Liver (tissue), 3 donors: ENCODE measurements at regions not wholly inside any gene's neighbourhood (a gene's known extent, or its start where the extent isn't known, plus 50 kb on each side); places are given as distances from the start of the nearest gene placed in this dataset.

ENCODE experiments used
- EGR1 ChIP-seq, 2 donors: IDR thresholded peaks; 2 replicates each; pipeline ENCODE4 v1.6.1; 2016 to 2018; ENCODE audit warnings: antibody characterized with exemption in 2 of 2, low read depth in 2 of 2
- JUND ChIP-seq, 2 donors: IDR thresholded peaks; 2 replicates each; pipeline ENCODE4 v1.6.1; 2016; ENCODE audit warnings: antibody characterized with exemption in 2 of 2
- NR2F2 ChIP-seq: IDR thresholded peaks from 2 replicates; pipeline ENCODE4 v1.6.1; 2016; ENCODE audit warnings: antibody characterized with exemption
- RAD21 ChIP-seq, 2 donors: IDR thresholded peaks; 2 replicates each; pipeline ENCODE4 v1.6.1; 2016; ENCODE audit warnings: antibody characterized with exemption in 2 of 2, mild to moderate bottlenecking in 2 of 2
- SP1 ChIP-seq: IDR thresholded peaks from 2 replicates; pipeline ENCODE4 v1.6.1; 2018; ENCODE audit warnings: antibody characterized with exemption, mild to moderate bottlenecking
- YY1 ChIP-seq: IDR thresholded peaks from 2 replicates; pipeline ENCODE4 v1.6.1; 2016; ENCODE audit warnings: antibody characterized with exemption, mild to moderate bottlenecking
- ZBTB33 ChIP-seq: IDR thresholded peaks from 2 replicates; pipeline ENCODE4 v1.6.1; 2016; ENCODE audit warnings: antibody characterized with exemption
- TF ChIP-seq, protein P1 (sequence below): fragments of 150-350 bp; IDR thresholded peaks from 2 replicates; pipeline ENCODE4 v1.5.1; 2017; ENCODE audit warnings: improper control_type of control experiment, low read depth, low read length; ENCODE audit not compliant: missing input control
- TF ChIP-seq, protein P2 (sequence below): IDR thresholded peaks from 2 replicates; pipeline ENCODE4 v1.6.1; 2016; ENCODE audit warnings: antibody characterized with exemption
- TF ChIP-seq, protein P3 (sequence below): IDR thresholded peaks from 2 replicates; pipeline ENCODE4 v1.6.1; 2016; ENCODE audit warnings: antibody characterized with exemption
- donor health status: healthy.
- donor health status: healthy.

- TF ChIP-seq, protein P1, sequence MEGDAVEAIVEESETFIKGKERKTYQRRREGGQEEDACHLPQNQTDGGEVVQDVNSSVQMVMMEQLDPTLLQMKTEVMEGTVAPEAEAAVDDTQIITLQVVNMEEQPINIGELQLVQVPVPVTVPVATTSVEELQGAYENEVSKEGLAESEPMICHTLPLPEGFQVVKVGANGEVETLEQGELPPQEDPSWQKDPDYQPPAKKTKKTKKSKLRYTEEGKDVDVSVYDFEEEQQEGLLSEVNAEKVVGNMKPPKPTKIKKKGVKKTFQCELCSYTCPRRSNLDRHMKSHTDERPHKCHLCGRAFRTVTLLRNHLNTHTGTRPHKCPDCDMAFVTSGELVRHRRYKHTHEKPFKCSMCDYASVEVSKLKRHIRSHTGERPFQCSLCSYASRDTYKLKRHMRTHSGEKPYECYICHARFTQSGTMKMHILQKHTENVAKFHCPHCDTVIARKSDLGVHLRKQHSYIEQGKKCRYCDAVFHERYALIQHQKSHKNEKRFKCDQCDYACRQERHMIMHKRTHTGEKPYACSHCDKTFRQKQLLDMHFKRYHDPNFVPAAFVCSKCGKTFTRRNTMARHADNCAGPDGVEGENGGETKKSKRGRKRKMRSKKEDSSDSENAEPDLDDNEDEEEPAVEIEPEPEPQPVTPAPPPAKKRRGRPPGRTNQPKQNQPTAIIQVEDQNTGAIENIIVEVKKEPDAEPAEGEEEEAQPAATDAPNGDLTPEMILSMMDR, result no peak
- TF ChIP-seq, protein P2, sequence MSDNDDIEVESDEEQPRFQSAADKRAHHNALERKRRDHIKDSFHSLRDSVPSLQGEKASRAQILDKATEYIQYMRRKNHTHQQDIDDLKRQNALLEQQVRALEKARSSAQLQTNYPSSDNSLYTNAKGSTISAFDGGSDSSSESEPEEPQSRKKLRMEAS, result no peak
- TF ChIP-seq RAD21 (IDR thresholded peaks at IDR 0.05) (no peak), YY1 (no peak), NR2F2 (no peak), JUND (IDR thresholded peaks at IDR 0.05) (no peak), ZBTB33 (no peak), EGR1 (IDR thresholded peaks at IDR 0.05; ENCODE audit: low read depth in 2 of 2) (no peak), SP1 (no peak)
- TF ChIP-seq, protein P3, sequence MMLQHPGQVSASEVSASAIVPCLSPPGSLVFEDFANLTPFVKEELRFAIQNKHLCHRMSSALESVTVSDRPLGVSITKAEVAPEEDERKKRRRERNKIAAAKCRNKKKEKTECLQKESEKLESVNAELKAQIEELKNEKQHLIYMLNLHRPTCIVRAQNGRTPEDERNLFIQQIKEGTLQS, result no peak
Observed at GRCh38 chr6:140968062-140968461, 1164.7 kb upstream of the GJE1 start.
